Mammary epithelial cell (primary cell): ENCODE measurements at regions not wholly inside any gene's neighbourhood (a gene's known extent, or its start where the extent isn't known, plus 50 kb on each side); places are given as distances from the start of the nearest gene placed in this dataset.

Experiments
- CTCF ChIP-seq, 2 donors: IDR thresholded peaks in 1 of 2; conservative IDR thresholded peaks in 1 of 2; 2 replicates each; pipeline ENCODE4 v1.5.1; 2011 to 2012; ENCODE audit warnings: inconsistent platforms in 2 of 2, low read length in 2 of 2, mild to moderate bottlenecking in 2 of 2, control low read depth in 1 of 2, low read depth in 1 of 2; ENCODE audit not compliant: insufficient read depth in 1 of 2; ENCODE audit errors: extremely low read depth in 1 of 2
- EZH2 ChIP-seq: IDR thresholded peaks from 2 replicates; pipeline ENCODE4 v1.6.1; 2012; ENCODE audit warnings: low read length, inconsistent platforms, borderline replicate concordance

GRCh38 chr2:37499113-37499512, 154.7 kb downstream of the QPCT start:
- TF ChIP-seq CTCF (conservative IDR thresholded peaks at IDR 0.05 in 1 of 2, IDR thresholded peaks at IDR 0.05 in 1 of 2; ENCODE audit: extremely low read depth in 1 of 2, insufficient read depth in 1 of 2, low read depth in 1 of 2, low read length in 2 of 2) = no peak
- TF ChIP-seq EZH2 = no peak
